Stimulated activated CD8-positive, alpha-beta memory T cell treated with anti-CD3 and anti-CD28 coated beads, Interleukin-2, amount 100 ng/mL, for 48 hours (primary cell): ENCODE measurements at regions not wholly inside any gene's neighbourhood (a gene's known extent, or its start where the extent isn't known, plus 50 kb on each side); places are given as distances from the start of the nearest gene placed in this dataset.

ENCODE experiments used
- DNase-seq, 2 donors: peaks; one replicate each; pipeline ENCODE4 v3.0.0-alpha.2; 2020; ENCODE audit warnings: low read depth in 2 of 2

GRCh38 chr14:76306131-76306530 is 69.8 kb upstream of the ESRRB start:
- DNase-seq, result no peak

- DNase-seq, result no peak
Observed at GRCh38 chr14:76307786-76308780, 67.9 kb upstream of the ESRRB start.

- no peak for DNase-seq
Observed at GRCh38 chr14:76309572-76310162, 66.3 kb upstream of the ESRRB start.

GRCh38 chr14:76311079-76311758 is 64.7 kb upstream of the ESRRB start:
- DNase-seq, result no peak

GRCh38 chr14:76312821-76313220 is 63.1 kb upstream of the ESRRB start:
- no peak for DNase-seq

- no peak for DNase-seq
Observed at GRCh38 chr14:76313303-76313702, 62.6 kb upstream of the ESRRB start.

GRCh38 chr14:76313852-76314251 is 62.1 kb upstream of the ESRRB start:
- DNase-seq, result no peak

GRCh38 chr14:76314521-76315034 is 61.4 kb upstream of the ESRRB start:
- DNase-seq, result no peak

- no peak for DNase-seq
Observed at GRCh38 chr14:76320486-76320885, 55.5 kb upstream of the ESRRB start.

GRCh38 chr14:76320975-76321374 is 55.0 kb upstream of the ESRRB start:
- no peak for DNase-seq

- DNase-seq, result no peak
Observed at GRCh38 chr14:76322594-76323220, 53.2 kb upstream of the ESRRB start.

GRCh38 chr14:76323331-76324050 is 52.4 kb upstream of the ESRRB start:
- no peak for DNase-seq

- DNase-seq, result no peak
Observed at GRCh38 chr14:76324133-76324532, 51.8 kb upstream of the ESRRB start.
